H1 (cell line): ENCODE measurements at regions not wholly inside any gene's neighbourhood (a gene's known extent, or its start where the extent isn't known, plus 50 kb on each side); places are given as distances from the start of the nearest gene placed in this dataset.
A peak's percentile ranks its signal among the peaks of the same experiment; 100 is the strongest.

Source experiments
- CTCF ChIA-PET: fragments of 300-600 bp; sonication (Branson Sonifier 250); formaldehyde crosslinking; loops from one replicate; lab custom pipeline; 2021; ENCODE audit not compliant: partially characterized antibody; lab: Charles Lee
- POLR2A ChIA-PET: fragments of 300-600 bp; sonication (Branson Sonifier 250); formaldehyde crosslinking; loops from one replicate; lab custom pipeline; 2021; ENCODE audit warnings: inconsistent platforms; ENCODE audit not compliant: partially characterized antibody; lab: Charles Lee
- DNase-seq, 2 experiments: peaks; one replicate each; pipeline versions ENCODE4 v3.0.0 to v3.0.0-alpha.2; 2010 to 2022; ENCODE audit warnings: low spot score in 2 of 2, low read depth in 1 of 2, mixed read lengths in 1 of 2
- FAIRE-seq: peaks from 2 replicates; lab custom pipeline; 2011; peaks lifted over from hg19 to GRCh38; lab: Jason Lieb, UNC
- H2AFZ ChIP-seq: 2 replicates; pipeline ENCODE4 v1.8.1; 2012; ENCODE audit warnings: low read length, inconsistent platforms
- H2AK5ac ChIP-seq: 2 replicates; pipeline ENCODE4 v1.6.1; 2013; ENCODE audit warnings: low read depth, low read length
- H2BK120ac ChIP-seq: replicated peaks from 2 replicates; pipeline ENCODE3; 2013; ENCODE audit warnings: low read depth, low read length, inconsistent platforms
- H2BK12ac ChIP-seq: 2 replicates; pipeline ENCODE4 v1.6.1; 2013; ENCODE audit warnings: low read depth, low read length
- H2BK15ac ChIP-seq: 2 replicates; pipeline ENCODE4 v1.6.1; 2013; ENCODE audit warnings: low read length
- H2BK20ac ChIP-seq: 2 replicates; pipeline ENCODE4 v1.6.1; 2013; ENCODE audit warnings: low read length
- H2BK5ac ChIP-seq: 2 replicates; pipeline ENCODE4 v1.6.1; 2013; ENCODE audit warnings: low read depth, low read length
- H3K14ac ChIP-seq: 2 replicates; pipeline ENCODE4 v1.6.1; 2013; ENCODE audit warnings: inconsistent platforms; ENCODE audit not compliant: insufficient read length
- H3K18ac ChIP-seq: 2 replicates; pipeline ENCODE4 v1.6.1; 2013; ENCODE audit warnings: low read length; ENCODE audit errors: extremely low read depth
- H3K23ac ChIP-seq: 2 replicates; pipeline ENCODE4 v1.6.1; 2013; ENCODE audit warnings: inconsistent platforms; ENCODE audit not compliant: insufficient read length
- H3K23me2 ChIP-seq: 2 replicates; pipeline ENCODE4 v1.6.1; 2013; ENCODE audit warnings: low read depth, low read length
- H3K27ac ChIP-seq: 2 replicates; pipeline ENCODE4 v1.6.1; 2011; ENCODE audit warnings: low read depth, low read length, inconsistent platforms
- H3K27me3 ChIP-seq, 4 experiments: replicated peaks in 1 of 4; 1 replicate in 1 of 4; 2 replicates in 3 of 4; pipeline versions ENCODE4 v1.6.1 to v1.8.1; 2011 to 2013; ENCODE audit warnings: low read length in 3 of 4, mild to moderate bottlenecking in 3 of 4, inconsistent platforms in 2 of 4, mixed read lengths in 2 of 4, moderate library complexity in 1 of 4; ENCODE audit not compliant: control insufficient read depth in 3 of 4, insufficient read depth in 3 of 4; ENCODE audit errors: extremely low read depth in 1 of 4
- H3K36me3 ChIP-seq, 4 experiments: 2 replicates each; pipeline versions ENCODE4 v1.6.1 to v1.8.1; 2011 to 2013; ENCODE audit warnings: mild to moderate bottlenecking in 4 of 4, low read length in 3 of 4, moderate library complexity in 2 of 4, control low read depth in 1 of 4, inconsistent platforms in 1 of 4; ENCODE audit not compliant: insufficient read depth in 4 of 4, control insufficient read depth in 2 of 4
- H3K4ac ChIP-seq: replicated peaks from 2 replicates; pipeline ENCODE3; 2013; ENCODE audit warnings: low read length, low read depth, mixed read lengths, inconsistent platforms; ENCODE audit not compliant: insufficient read length
- H3K4me1 ChIP-seq, 4 experiments: replicated peaks in 1 of 4; 1 replicate in 1 of 4; 2 replicates in 3 of 4; pipeline versions ENCODE4 v1.6.1 to v1.8.1; 2011 to 2013; ENCODE audit warnings: low read length in 3 of 4, inconsistent platforms in 2 of 4, mixed read lengths in 1 of 4; ENCODE audit not compliant: insufficient read depth in 4 of 4, control insufficient read depth in 3 of 4
- H3K4me2 ChIP-seq, 2 experiments: 2 replicates each; pipeline versions ENCODE4 v1.6.1 to v1.8.1; 2011 to 2013; ENCODE audit warnings: low read depth in 2 of 2, low read length in 2 of 2, control low read depth in 1 of 2, inconsistent platforms in 1 of 2, mild to moderate bottlenecking in 1 of 2; ENCODE audit not compliant: insufficient read depth in 1 of 2
- H3K4me3 ChIP-seq, 4 experiments: fragments of 200-600, 300-600 bp in 1 of 4; sonication (generic), shearing (Covaris generic), sonication (Bioruptor Twin) in 1 of 4; 2 replicates each; pipeline versions ENCODE4 v1.5.1 to v1.8.1; 2011 to 2016; ENCODE audit warnings: low read length in 4 of 4, low read depth in 3 of 4, control low read depth in 2 of 4, inconsistent platforms in 2 of 4, mild to moderate bottlenecking in 2 of 4, mixed read lengths in 1 of 4, moderate library complexity in 1 of 4; ENCODE audit not compliant: insufficient read depth in 2 of 4; ENCODE audit errors: extremely low read depth in 1 of 4
- H3K56ac ChIP-seq: replicated peaks from 2 replicates; pipeline ENCODE3; 2013; ENCODE audit warnings: low read depth, mild to moderate bottlenecking, mixed read lengths, low read length, inconsistent platforms; ENCODE audit not compliant: insufficient read length
- H3K79me1 ChIP-seq: 2 replicates; pipeline ENCODE4 v1.6.1; 2013; ENCODE audit warnings: low read depth, low read length, control low read depth
- H3K79me2 ChIP-seq, 2 experiments: 2 replicates each; pipeline versions ENCODE4 v1.6.1 to v1.8.1; 2012 to 2013; ENCODE audit warnings: low read length in 2 of 2, mild to moderate bottlenecking in 2 of 2, inconsistent platforms in 1 of 2; ENCODE audit not compliant: insufficient read depth in 2 of 2, control insufficient read depth in 1 of 2
- H3K9ac ChIP-seq, 4 experiments: replicated peaks in 1 of 4; 1 replicate in 1 of 4; 2 replicates in 3 of 4; pipeline versions ENCODE4 v1.6.1 to v1.8.1; 2011 to 2013; ENCODE audit warnings: low read depth in 3 of 4, low read length in 3 of 4, control low read depth in 2 of 4, mild to moderate bottlenecking in 2 of 4, moderate library complexity in 2 of 4, inconsistent platforms in 1 of 4; ENCODE audit errors: extremely low read depth in 1 of 4
- H3K9me3 ChIP-seq, 2 experiments: 2 replicates each; pipeline versions ENCODE4 v1.6.1 to v1.8.1; 2012 to 2013; ENCODE audit warnings: mild to moderate bottlenecking in 2 of 2, moderate library complexity in 2 of 2, control low read depth in 1 of 2, inconsistent platforms in 1 of 2, low read depth in 1 of 2, low read length in 1 of 2, mixed read lengths in 1 of 2; ENCODE audit not compliant: insufficient read depth in 2 of 2
- H4K20me1 ChIP-seq, 2 experiments: replicated peaks in 1 of 2; 2 replicates each; pipeline versions ENCODE3 to v1.8.1; 2011 to 2013; ENCODE audit warnings: inconsistent platforms in 2 of 2, low read length in 2 of 2, mild to moderate bottlenecking in 1 of 2; ENCODE audit not compliant: insufficient read depth in 2 of 2, control insufficient read depth in 1 of 2
- H4K5ac ChIP-seq: 2 replicates; pipeline ENCODE4 v1.6.1; 2013; ENCODE audit warnings: low read length, low read depth, mixed read lengths, inconsistent platforms; ENCODE audit not compliant: insufficient read length
- H4K8ac ChIP-seq: 2 replicates; pipeline ENCODE4 v1.8.0; 2013; ENCODE audit warnings: mild to moderate bottlenecking, moderate library complexity, low read length, inconsistent platforms; ENCODE audit not compliant: insufficient read depth; ENCODE audit errors: extremely low read depth
- H4K91ac ChIP-seq: replicated peaks from 2 replicates; pipeline ENCODE3; 2013; ENCODE audit warnings: low read length, mixed read lengths, inconsistent platforms; ENCODE audit not compliant: insufficient read length
- KDM4A ChIP-seq: IDR thresholded peaks from one replicate; pipeline ENCODE4 v1.7.1; 2012; ENCODE audit warnings: low read depth, mild to moderate bottlenecking, moderate library complexity, low read length, inconsistent platforms; ENCODE audit not compliant: severe bottlenecking
- KDM5A ChIP-seq: fragments of 200-600 bp; IDR thresholded peaks from 2 replicates; pipeline ENCODE4 v1.7.1; 2012; ENCODE audit warnings: mild to moderate bottlenecking, low read length, inconsistent platforms, mixed read lengths
- MAFK ChIP-seq: IDR thresholded peaks from 2 replicates; pipeline ENCODE4 v1.6.1; 2012; ENCODE audit warnings: low read depth, mild to moderate bottlenecking, improper control_type of control experiment, low read length
- SIRT6 ChIP-seq: IDR thresholded peaks from one replicate; pipeline ENCODE4 v1.7.1; 2012; ENCODE audit warnings: low read length, inconsistent platforms
- WGBS, 2 experiments: shearing (Covaris generic) in 1 of 2; methylation state at CpG; one replicate each; pipeline versions ENCODE4 v1.1.6 to v1.1.7; 2013 to 2015; ENCODE audit warnings: low lambda C conversion rate in 2 of 2, mixed read lengths in 2 of 2, inconsistent platforms in 1 of 2, low coverage in 1 of 2, missing lambda C conversion rate in 1 of 2; ENCODE audit not compliant: insufficient replicate concordance in 2 of 2, insufficient coverage in 1 of 2, insufficient read length in 1 of 2; ENCODE audit errors: extremely low coverage in 1 of 2, missing lambda C conversion rate in 1 of 2; 5-methylcytosine and 5-hydroxymethylcytosine counted together

DNA sequence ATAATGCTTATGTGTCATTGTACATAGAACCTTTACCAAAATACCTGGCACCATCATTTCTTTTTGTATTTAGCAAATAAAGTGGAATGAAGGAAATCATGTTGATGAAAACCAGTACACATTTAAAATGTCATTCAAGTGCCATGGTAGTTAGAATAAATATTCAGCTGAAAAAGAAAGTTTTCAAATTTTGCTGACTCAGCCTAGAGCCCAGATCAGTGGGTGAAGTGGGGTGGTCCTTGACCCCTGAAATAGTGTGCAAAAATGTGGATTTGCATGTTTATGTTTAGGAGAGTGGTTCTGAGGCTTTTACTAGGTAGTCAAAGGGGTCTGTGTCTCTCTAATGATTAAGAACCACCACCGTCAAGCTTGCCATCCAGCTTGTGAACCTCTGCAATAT, 418.7 kb downstream of the ETNK1 start:
- Histone ChIP-seq H3K23me2 (no peaks in the 10 kb centered on the region), H2BK120ac (no peak overlapping the region), H3K27me3 (no peaks in the 10 kb centered on the region), H3K79me2 (no peaks in the 10 kb centered on the region), H3K4me3 (no peak overlapping the region), H2AFZ (peak overlapping the region; percentile 58; the same call in 1 of the 2 replicates), H3K4ac (no peak overlapping the region), H4K20me1 (no peaks in the 10 kb centered on the region), H2BK5ac (no peak overlapping the region), H2BK12ac (no peak overlapping the region), H4K8ac (no peak overlapping the region), H3K27ac (no peak overlapping the region), H3K18ac (no peak overlapping the region), H2BK20ac (no peak overlapping the region), H3K36me3 (no peaks in the 10 kb centered on the region), H2BK15ac (no peak overlapping the region), H3K9ac (no peak overlapping the region), H3K23ac (no peak overlapping the region), H3K9me3 (no peaks in the 10 kb centered on the region), H2AK5ac (no peak overlapping the region), H4K5ac (no peak overlapping the region), H3K14ac (no peak overlapping the region), H4K91ac (no peak overlapping the region), H3K4me2 (no peak overlapping the region), H3K4me1 (no peaks in the 10 kb centered on the region), H3K79me1 (no peaks in the 10 kb centered on the region), H3K56ac (no peak overlapping the region)
- TF ChIP-seq KDM4A (no peak), MAFK (peak; percentile 79), KDM5A (no peak), SIRT6 (no peak)
- POLR2A ChIA-PET = no interaction called here
- CTCF ChIA-PET = interaction anchor here (0.9 to 2.7 kb wide), 2 partner anchors 11 to 17 kb away, joined by 4 to 8 read pairs; no protein-coding TSS in a partner anchor
- WGBS, 2 experiments = 79% methylated on average over 1 of the region's 1 CpG; no CpG with 5 or more reads in 1 of the 2 experiments
- FAIRE-seq = no peak
- no peak for DNase-seq
